ENCODE measurements at regions not wholly inside any gene's neighbourhood (a gene's known extent, or its start where the extent isn't known, plus 50 kb on each side); places are given as distances from the start of the nearest gene placed in this dataset.

DNA sequence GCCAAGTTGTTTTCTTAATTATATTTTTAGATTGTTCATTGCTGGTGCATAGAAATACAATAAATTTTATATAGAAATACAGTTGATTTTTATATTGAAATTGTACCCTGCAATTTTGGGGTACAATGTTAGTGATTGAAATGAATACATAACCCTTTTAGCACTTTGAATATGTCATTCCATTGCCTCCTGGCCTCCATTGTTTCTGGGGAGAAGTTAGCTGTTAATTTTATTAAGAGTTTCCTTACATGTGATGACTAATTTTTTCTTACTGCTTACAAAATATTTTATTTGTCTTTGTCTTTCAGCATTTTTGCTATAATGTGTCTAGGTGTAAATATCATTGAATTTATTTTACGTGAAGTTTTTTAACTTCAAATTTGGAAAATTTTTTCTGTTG is 176.5 kb upstream of the DCC start:
- H3K23ac ChIP-seq (ENCODE audit: insufficient read length): no peak overlapping the region
- H3K27ac ChIP-seq (ENCODE audit: low read depth, low read length): no peak overlapping the region
- H3K79me2 ChIP-seq (ENCODE audit: control insufficient read depth in 1 of 2, insufficient read depth in 2 of 2, low read length in 2 of 2): no peaks in the 10 kb centered on the region
- H2BK120ac ChIP-seq (replicated peaks; ENCODE audit: low read depth, low read length): no peak overlapping the region
- ChIA-PET CTCF (ENCODE audit: partially characterized antibody) (no interaction called here), POLR2A (ENCODE audit: partially characterized antibody) (no interaction called here)
- no peak overlapping the region for H3K4ac ChIP-seq (replicated peaks; ENCODE audit: insufficient read length, low read depth, low read length)
- H3K9ac ChIP-seq (replicated peaks in 1 of 4; ENCODE audit: extremely low read depth in 1 of 4, low read depth in 3 of 4, low read length in 3 of 4): no peak overlapping the region
- H3K4me1 ChIP-seq (replicated peaks in 1 of 4; ENCODE audit: control insufficient read depth in 3 of 4, insufficient read depth in 4 of 4, low read length in 3 of 4): no peaks in the 10 kb centered on the region
- no peak overlapping the region for H2AK5ac ChIP-seq (ENCODE audit: low read depth, low read length)
- no peak overlapping the region for H2BK15ac ChIP-seq (ENCODE audit: low read length)
- no peak overlapping the region for H2BK20ac ChIP-seq (ENCODE audit: low read length)
- no peak overlapping the region for H2BK5ac ChIP-seq (ENCODE audit: low read depth, low read length)
- H2BK12ac ChIP-seq (ENCODE audit: low read depth, low read length): no peak overlapping the region
- no peak overlapping the region for H4K8ac ChIP-seq (ENCODE audit: extremely low read depth, insufficient read depth, low read length)
- H4K20me1 ChIP-seq (replicated peaks in 1 of 2; ENCODE audit: control insufficient read depth in 1 of 2, insufficient read depth in 2 of 2, low read length in 2 of 2): no peaks in the 10 kb centered on the region
- peaks cover 6 to 7% of the 10 kb centered on the region in 2 experiments for H3K9me3 ChIP-seq (ENCODE audit: insufficient read depth in 2 of 2, low read depth in 1 of 2, low read length in 1 of 2)
- H4K91ac ChIP-seq (replicated peaks; ENCODE audit: insufficient read length, low read length): no peak overlapping the region
- no peak overlapping the region for H4K5ac ChIP-seq (ENCODE audit: insufficient read length, low read depth, low read length)
- no peak overlapping the region for H3K18ac ChIP-seq (ENCODE audit: extremely low read depth, low read length)
- no peaks in the 10 kb centered on the region for H3K27me3 ChIP-seq (replicated peaks in 1 of 4; ENCODE audit: control insufficient read depth in 3 of 4, extremely low read depth in 1 of 4, insufficient read depth in 3 of 4, low read length in 3 of 4)
- no peak overlapping the region for H3K14ac ChIP-seq (ENCODE audit: insufficient read length)
- no peak overlapping the region for H3K4me3 ChIP-seq (ENCODE audit: extremely low read depth in 1 of 4, insufficient read depth in 2 of 4, low read depth in 3 of 4, low read length in 4 of 4)
- no peak overlapping the region for H3K4me2 ChIP-seq (ENCODE audit: insufficient read depth in 1 of 2, low read depth in 2 of 2, low read length in 2 of 2)
- H3K56ac ChIP-seq (replicated peaks; ENCODE audit: insufficient read length, low read depth, low read length): no peak overlapping the region
- no peaks in the 10 kb centered on the region for H3K79me1 ChIP-seq (ENCODE audit: low read depth, low read length)
- no peak for DNase-seq (ENCODE audit: low read depth in 1 of 2, low spot score in 2 of 2)
- H3K36me3 ChIP-seq (ENCODE audit: control insufficient read depth in 2 of 4, insufficient read depth in 4 of 4, low read length in 3 of 4): no peaks in the 10 kb centered on the region
- FAIRE-seq: no peak
- no peaks in the 10 kb centered on the region for H3K23me2 ChIP-seq (ENCODE audit: low read depth, low read length)
- no peak for TF ChIP-seq RNF2 (IDR thresholded peaks at IDR 0.05; ENCODE audit: borderline replicate concordance, low read depth, low read length, missing control alignments, poor library complexity, severe bottlenecking)
- no peak for TF ChIP-seq CREB1 (IDR thresholded peaks at IDR 0.05)
- no peak for TF ChIP-seq SRF (IDR thresholded peaks at IDR 0.05; ENCODE audit: low read depth, low read length)
- no peak for TF ChIP-seq BRCA1 (IDR thresholded peaks at IDR 0.05; ENCODE audit: low read depth, low read length)
- TF ChIP-seq KDM5A (IDR thresholded peaks at IDR 0.05; ENCODE audit: low read length): no peak
- no peak for TF ChIP-seq NANOG (IDR thresholded peaks at IDR 0.05; ENCODE audit: insufficient read depth, low read depth, low read length, poor library complexity, severe bottlenecking)
- no peak for TF ChIP-seq MAFK (IDR thresholded peaks at IDR 0.05; ENCODE audit: low read depth, low read length)
- TF ChIP-seq POLR2A (IDR thresholded peaks at IDR 0.05; ENCODE audit: control extremely low read depth in 1 of 2, low read depth in 2 of 2, low read length in 2 of 2): no peak
- TF ChIP-seq SIN3A (conservative IDR thresholded peaks at IDR 0.05 in 1 of 2, IDR thresholded peaks at IDR 0.05 in 1 of 2; ENCODE audit: low read depth in 1 of 2, low read length in 2 of 2): no peak
- TF ChIP-seq JUND (IDR thresholded peaks at IDR 0.05; ENCODE audit: low read length): no peak
- no peak overlapping the region for H2AFZ ChIP-seq (ENCODE audit: low read length)
- WGBS, 2 experiments (ENCODE audit: extremely low coverage in 1 of 2, insufficient coverage in 1 of 2, insufficient read length in 1 of 2, insufficient replicate concordance in 2 of 2, low coverage in 1 of 2, low lambda C conversion rate in 2 of 2, missing lambda C conversion rate in 1 of 2): 95% methylated on average over 1 of the region's 1 CpG; no CpG with 5 or more reads in 1 of the 2 experiments
